ENCODE measurements at regions not wholly inside any gene's neighbourhood (a gene's known extent, or its start where the extent isn't known, plus 50 kb on each side); places are given as distances from the start of the nearest gene placed in this dataset.

- TF ChIP-seq STAT1 (IDR thresholded peaks at IDR 0.05; ENCODE audit: unreplicated experiment) (no peak), NANOG (IDR thresholded peaks at IDR 0.05; ENCODE audit: borderline replicate concordance) (no peak), EZH2phosphoT487 (IDR thresholded peaks at IDR 0.05; ENCODE audit: unreplicated experiment) (no peak)
- no peaks in the 10 kb centered on the region for H3K27me3 Mint-ChIP-seq (ENCODE audit: insufficient read depth, low read depth, poor library complexity)
- H3K4me3 ChIP-seq = no peak overlapping the region
Observed at GRCh38 chr21:26246073-26246472, 75.5 kb upstream of the APP start.

DNA sequence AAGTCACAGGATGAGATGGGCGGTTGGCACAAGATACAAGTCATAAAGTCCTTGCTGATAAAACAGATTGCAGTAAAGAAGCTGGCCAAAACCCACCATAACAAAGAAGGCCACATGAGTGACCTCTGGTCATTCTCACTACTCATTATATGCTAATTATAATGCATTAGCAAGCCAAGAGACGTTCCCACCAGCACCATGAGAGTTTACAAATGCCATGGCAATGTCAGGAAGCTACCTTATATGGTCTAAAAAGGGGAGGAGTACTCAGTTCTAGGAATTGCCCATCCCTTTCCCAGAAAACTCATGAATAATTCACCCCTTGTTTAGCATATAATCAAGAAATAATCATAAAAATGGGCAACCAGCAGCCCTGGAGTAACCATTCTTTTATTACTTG is 74.9 kb upstream of the APP start:
- Mint-ChIP-seq H3K36me3 (ENCODE audit: low read depth) (no peaks in the 10 kb centered on the region; the same call in 2 of the 3 replicates), H3K9me3 (peaks cover 3% of the 10 kb centered on the region; the same call in 1 of the 3 replicates), H3K27ac (peak overlapping the region; percentile 59; the same call in 1 of the 2 replicates), H3K27me3 (ENCODE audit: insufficient read depth, low read depth, poor library complexity) (no peaks in the 10 kb centered on the region), H3K4me1 (peaks cover 21% of the 10 kb centered on the region), H3K4me3 (no peak overlapping the region)
- Histone ChIP-seq H3K4me1 (ENCODE audit: insufficient read depth) (peaks cover 10% of the 10 kb centered on the region), H4K20me1 (replicated peaks; ENCODE audit: insufficient read depth) (no peaks in the 10 kb centered on the region), H3K4me3 (no peak overlapping the region), H3K27ac (ENCODE audit: low read depth) (no peak overlapping the region), H3K4me2 (no peak overlapping the region), H3K27me3 (ENCODE audit: insufficient read depth) (no peaks in the 10 kb centered on the region), H3K79me2 (replicated peaks; ENCODE audit: insufficient read depth) (no peaks in the 10 kb centered on the region), H3F3A (replicated peaks; ENCODE audit: low read depth) (no peaks in the 10 kb centered on the region), H3K36me3 (ENCODE audit: insufficient read depth) (no peaks in the 10 kb centered on the region), H3K9me2 (ENCODE audit: insufficient read depth) (no peaks in the 10 kb centered on the region; the same call in 1 of the 2 replicates), H2AFZ (no peak overlapping the region)
- DNase-seq (ENCODE audit: low spot score) (peak; percentile 11), ATAC-seq (no peak)
- TF ChIP-seq POLR2AphosphoS5 (IDR thresholded peaks at IDR 0.05; ENCODE audit: low read depth) (no peak), CREB1 (CRISPR knock-in tag; IDR thresholded peaks at IDR 0.05; ENCODE audit: low read depth) (no peak), ZNF331 (CRISPR knock-in tag; IDR thresholded peaks at IDR 0.05; ENCODE audit: low read depth) (no peak), NANOG (IDR thresholded peaks at IDR 0.05; ENCODE audit: borderline replicate concordance) (no peak), STAT1 (IDR thresholded peaks at IDR 0.05; ENCODE audit: unreplicated experiment) (no peak), ZNF114 (CRISPR knock-in tag; IDR thresholded peaks at IDR 0.05) (no peak), EZH2phosphoT487 (IDR thresholded peaks at IDR 0.05; ENCODE audit: unreplicated experiment) (no peak), CTCF (conservative IDR thresholded peaks at IDR 0.05; ENCODE audit: low read depth in 2 of 2) (no peak), EZH2 (IDR thresholded peaks at IDR 0.05; ENCODE audit: low read depth, unreplicated experiment) (no peak), ETS1 (IDR thresholded peaks at IDR 0.05) (no peak), JUNB (IDR thresholded peaks at IDR 0.05; ENCODE audit: unreplicated experiment) (no peak)
- TF ChIP-seq, protein P1, sequence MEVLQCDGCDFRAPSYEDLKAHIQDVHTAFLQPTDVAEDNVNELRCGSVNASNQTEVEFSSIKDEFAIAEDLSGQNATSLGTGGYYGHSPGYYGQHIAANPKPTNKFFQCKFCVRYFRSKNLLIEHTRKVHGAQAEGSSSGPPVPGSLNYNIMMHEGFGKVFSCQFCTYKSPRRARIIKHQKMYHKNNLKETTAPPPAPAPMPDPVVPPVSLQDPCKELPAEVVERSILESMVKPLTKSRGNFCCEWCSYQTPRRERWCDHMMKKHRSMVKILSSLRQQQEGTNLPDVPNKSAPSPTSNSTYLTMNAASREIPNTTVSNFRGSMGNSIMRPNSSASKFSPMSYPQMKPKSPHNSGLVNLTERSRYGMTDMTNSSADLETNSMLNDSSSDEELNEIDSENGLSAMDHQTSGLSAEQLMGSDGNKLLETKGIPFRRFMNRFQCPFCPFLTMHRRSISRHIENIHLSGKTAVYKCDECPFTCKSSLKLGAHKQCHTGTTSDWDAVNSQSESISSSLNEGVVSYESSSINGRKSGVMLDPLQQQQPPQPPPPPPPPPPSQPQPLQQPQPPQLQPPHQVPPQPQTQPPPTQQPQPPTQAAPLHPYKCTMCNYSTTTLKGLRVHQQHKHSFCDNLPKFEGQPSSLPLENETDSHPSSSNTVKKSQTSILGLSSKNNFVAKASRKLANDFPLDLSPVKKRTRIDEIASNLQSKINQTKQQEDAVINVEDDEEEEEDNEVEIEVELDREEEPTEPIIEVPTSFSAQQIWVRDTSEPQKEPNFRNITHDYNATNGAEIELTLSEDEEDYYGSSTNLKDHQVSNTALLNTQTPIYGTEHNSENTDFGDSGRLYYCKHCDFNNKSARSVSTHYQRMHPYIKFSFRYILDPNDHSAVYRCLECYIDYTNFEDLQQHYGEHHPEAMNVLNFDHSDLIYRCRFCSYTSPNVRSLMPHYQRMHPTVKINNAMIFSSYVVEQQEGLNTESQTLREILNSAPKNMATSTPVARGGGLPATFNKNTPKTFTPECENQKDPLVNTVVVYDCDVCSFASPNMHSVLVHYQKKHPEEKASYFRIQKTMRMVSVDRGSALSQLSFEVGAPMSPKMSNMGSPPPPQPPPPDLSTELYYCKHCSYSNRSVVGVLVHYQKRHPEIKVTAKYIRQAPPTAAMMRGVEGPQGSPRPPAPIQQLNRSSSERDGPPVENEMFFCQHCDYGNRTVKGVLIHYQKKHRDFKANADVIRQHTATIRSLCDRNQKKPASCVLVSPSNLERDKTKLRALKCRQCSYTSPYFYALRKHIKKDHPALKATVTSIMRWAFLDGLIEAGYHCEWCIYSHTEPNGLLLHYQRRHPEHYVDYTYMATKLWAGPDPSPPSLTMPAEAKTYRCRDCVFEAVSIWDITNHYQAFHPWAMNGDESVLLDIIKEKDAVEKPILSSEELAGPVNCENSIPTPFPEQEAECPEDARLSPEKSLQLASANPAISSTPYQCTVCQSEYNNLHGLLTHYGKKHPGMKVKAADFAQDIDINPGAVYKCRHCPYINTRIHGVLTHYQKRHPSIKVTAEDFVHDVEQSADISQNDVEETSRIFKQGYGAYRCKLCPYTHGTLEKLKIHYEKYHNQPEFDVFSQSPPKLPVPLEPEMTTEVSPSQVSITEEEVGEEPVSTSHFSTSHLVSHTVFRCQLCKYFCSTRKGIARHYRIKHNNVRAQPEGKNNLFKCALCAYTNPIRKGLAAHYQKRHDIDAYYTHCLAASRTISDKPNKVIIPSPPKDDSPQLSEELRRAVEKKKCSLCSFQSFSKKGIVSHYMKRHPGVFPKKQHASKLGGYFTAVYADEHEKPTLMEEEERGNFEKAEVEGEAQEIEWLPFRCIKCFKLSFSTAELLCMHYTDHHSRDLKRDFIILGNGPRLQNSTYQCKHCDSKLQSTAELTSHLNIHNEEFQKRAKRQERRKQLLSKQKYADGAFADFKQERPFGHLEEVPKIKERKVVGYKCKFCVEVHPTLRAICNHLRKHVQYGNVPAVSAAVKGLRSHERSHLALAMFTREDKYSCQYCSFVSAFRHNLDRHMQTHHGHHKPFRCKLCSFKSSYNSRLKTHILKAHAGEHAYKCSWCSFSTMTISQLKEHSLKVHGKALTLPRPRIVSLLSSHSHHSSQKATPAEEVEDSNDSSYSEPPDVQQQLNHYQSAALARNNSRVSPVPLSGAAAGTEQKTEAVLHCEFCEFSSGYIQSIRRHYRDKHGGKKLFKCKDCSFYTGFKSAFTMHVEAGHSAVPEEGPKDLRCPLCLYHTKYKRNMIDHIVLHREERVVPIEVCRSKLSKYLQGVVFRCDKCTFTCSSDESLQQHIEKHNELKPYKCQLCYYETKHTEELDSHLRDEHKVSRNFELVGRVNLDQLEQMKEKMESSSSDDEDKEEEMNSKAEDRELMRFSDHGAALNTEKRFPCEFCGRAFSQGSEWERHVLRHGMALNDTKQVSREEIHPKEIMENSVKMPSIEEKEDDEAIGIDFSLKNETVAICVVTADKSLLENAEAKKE (CRISPR knock-in tag; IDR thresholded peaks at IDR 0.05) = no peak

More at GRCh38 chr21:26246073-26246472, 75.5 kb upstream of the APP start:
- no peak overlapping the region for H3K27ac Mint-ChIP-seq
- Histone ChIP-seq H3K79me2 (replicated peaks; ENCODE audit: insufficient read depth) (no peaks in the 10 kb centered on the region), H3K9me2 (ENCODE audit: insufficient read depth) (no peaks in the 10 kb centered on the region; the same call in 1 of the 2 replicates), H3F3A (replicated peaks; ENCODE audit: low read depth) (no peaks in the 10 kb centered on the region), H4K20me1 (replicated peaks; ENCODE audit: insufficient read depth) (no peaks in the 10 kb centered on the region), H2AFZ (no peak overlapping the region), H3K27me3 (ENCODE audit: insufficient read depth) (no peaks in the 10 kb centered on the region), H3K36me3 (ENCODE audit: insufficient read depth) (no peaks in the 10 kb centered on the region), H3K4me2 (no peak overlapping the region), H3K4me1 (ENCODE audit: insufficient read depth) (peaks cover 10% of the 10 kb centered on the region), H3K27ac (ENCODE audit: low read depth) (no peak overlapping the region)
- no peak for ATAC-seq
- no peak for DNase-seq (ENCODE audit: low spot score)
- no peaks in the 10 kb centered on the region; the same call in 2 of the 3 replicates for H3K36me3 Mint-ChIP-seq (ENCODE audit: low read depth)
- H3K4me3 Mint-ChIP-seq = no peak overlapping the region
- peaks cover 21% of the 10 kb centered on the region for H3K4me1 Mint-ChIP-seq
- H3K9me3 Mint-ChIP-seq = peaks cover 3% of the 10 kb centered on the region; the same call in 1 of the 3 replicates

All from GM23338 (cell line).